ENCODE measurements at regions not wholly inside any gene's neighbourhood (a gene's known extent, or its start where the extent isn't known, plus 50 kb on each side); places are given as distances from the start of the nearest gene placed in this dataset.

DNA sequence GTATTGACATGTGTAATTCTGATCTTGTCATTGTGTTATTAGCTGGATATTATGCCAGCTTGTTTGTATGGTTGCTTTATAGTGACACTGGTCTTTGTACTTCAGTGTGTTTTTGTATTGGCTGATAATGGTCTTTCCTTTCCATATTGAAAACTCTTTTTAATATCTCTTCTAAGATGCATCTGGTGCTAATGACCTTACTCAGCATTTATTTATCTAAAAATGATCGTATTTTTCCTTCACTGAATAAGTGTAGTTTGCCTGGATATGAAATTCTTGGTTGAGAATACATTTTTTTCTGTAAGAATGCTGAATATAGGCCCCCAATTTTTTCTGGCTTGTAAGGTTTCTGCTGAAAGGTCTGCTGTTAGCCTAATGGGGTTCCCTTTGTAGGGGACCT, 465.5 kb upstream of the TMPRSS15 start:
- TF ChIP-seq YY1 (IDR thresholded peaks at IDR 0.05; ENCODE audit: insufficient read depth, insufficient read length) (no peak), ZNF274 (IDR thresholded peaks at IDR 0.05; ENCODE audit: low read depth, low read length) (no peak), SUZ12 (IDR thresholded peaks at IDR 0.05; ENCODE audit: extremely low read depth, insufficient read depth, insufficient read length) (no peak)

Measured in NT2/D1 (cell line).